NAMALWA (cell line): ENCODE measurements at regions not wholly inside any gene's neighbourhood (a gene's known extent, or its start where the extent isn't known, plus 50 kb on each side); places are given as distances from the start of the nearest gene placed in this dataset.

Experiments used
- DNase-seq: peaks from one replicate; pipeline ENCODE4 v3.0.0-alpha.2; 2015; ENCODE audit warnings: low spot score

DNA sequence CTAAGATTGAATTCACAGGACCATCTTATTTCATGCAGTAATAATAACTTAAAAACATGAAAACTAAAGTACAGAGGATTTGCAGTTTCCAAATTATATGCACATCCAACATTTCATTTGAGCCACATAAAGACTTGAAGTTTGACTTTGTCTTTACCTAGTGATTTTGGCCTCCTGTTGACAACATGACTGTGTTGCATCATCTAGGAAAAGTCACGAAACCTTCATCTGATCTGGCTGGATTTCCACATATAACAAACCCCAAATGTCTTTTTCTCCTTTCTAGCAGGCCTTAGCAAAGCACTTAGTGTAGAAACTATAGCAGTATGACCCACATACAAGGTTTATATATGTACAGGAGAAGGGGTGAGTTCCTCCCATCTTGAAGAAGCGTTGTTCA lies 406.5 kb upstream of the CDH5 start:
- no peak for DNase-seq

- no peak for DNase-seq
These were observed 408.4 kb upstream of the CDH5 start for GRCh38 chr16:65958086-65958485.

DNA sequence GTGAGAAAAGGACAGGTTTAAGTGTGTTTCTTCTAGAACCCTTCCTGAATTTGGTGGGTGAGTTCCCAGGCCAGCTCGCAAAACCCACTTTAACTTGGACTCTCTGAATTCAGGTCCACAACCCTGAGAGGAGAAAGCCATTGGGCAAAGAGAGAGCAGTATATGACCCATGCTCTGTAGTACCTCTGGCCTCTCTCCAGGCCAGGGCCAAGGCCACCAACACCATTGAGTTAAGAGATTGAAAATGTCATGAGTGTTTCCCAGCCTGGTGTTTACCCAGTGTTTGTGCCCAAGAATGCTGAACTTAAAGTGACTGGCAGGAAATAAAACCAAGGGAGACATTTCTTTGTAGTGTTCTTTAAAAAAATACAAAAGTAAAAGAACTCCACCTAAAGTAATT lies 410.4 kb upstream of the CDH5 start:
- no peak for DNase-seq

DNA sequence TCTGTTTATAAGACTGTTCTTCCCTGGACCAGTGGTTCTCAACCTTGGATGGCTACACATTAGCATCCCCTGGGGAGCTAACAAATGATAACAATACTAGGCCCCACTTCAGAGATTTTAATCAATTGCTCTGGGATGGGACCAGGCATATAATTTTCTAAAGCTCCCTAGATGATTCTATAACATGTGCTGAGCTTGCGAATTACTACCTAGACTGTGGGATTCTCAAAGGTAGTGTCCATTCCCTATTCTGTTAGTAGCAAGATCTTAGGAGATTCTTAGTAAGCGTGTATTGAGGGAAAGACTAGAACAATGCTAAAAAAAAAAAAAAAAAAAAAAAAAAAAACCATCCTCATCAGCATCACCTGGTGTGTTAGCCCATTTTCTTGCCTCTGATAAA lies 412.0 kb upstream of the CDH5 start:
- DNase-seq, result no peak

GRCh38 chr16:65950211-65950610 lies 416.3 kb upstream of the CDH5 start:
- no peak for DNase-seq

GRCh38 chr16:65948361-65948760 lies 418.1 kb upstream of the CDH5 start:
- DNase-seq, result no peak

- DNase-seq, result no peak
These were observed 418.5 kb upstream of the CDH5 start for GRCh38 chr16:65947951-65948350.

DNA sequence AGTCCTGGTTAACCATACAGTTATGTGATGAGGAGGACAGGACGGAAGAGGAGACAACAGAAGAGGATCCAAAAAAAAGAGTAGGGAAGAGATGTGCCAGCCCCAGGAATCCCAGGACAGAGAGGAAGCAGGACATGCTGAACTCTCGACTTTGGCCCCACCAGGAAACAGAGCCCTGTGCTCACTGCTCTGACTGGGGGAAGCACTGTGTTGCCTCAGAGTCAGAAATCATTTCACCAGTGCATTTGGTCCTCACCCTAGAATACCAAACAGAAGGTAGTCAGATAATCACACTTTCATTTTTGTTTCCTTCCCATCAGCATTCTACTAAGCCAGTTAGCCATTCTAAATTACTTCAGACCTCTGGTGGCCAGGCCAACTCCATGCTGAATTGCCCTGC lies 421.0 kb upstream of the CDH5 start:
- no peak for DNase-seq

DNA sequence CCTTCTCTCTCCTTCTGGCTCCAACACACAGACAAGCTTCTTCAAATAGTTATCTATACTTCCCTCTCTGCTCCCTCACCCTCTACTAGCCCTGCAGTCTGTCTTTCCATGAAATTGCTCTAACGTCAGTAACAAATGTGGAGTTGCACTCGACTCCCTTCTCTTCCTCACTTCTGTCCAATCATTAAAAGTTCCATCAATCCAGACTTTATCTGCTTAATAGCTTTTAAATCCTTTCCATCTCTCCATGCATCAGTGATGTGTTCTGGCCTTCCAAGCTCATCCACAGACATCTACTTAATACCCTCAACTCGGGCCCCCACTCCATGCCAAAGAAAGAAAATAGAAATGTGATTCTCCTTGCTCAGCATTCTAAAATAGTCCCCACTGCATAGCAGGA lies 422.1 kb upstream of the CDH5 start:
- DNase-seq, result no peak

GRCh38 chr16:65940711-65941110 lies 425.8 kb upstream of the CDH5 start:
- no peak for DNase-seq

- DNase-seq, result no peak
These were observed 428.4 kb upstream of the CDH5 start for GRCh38 chr16:65938083-65938482.

DNA sequence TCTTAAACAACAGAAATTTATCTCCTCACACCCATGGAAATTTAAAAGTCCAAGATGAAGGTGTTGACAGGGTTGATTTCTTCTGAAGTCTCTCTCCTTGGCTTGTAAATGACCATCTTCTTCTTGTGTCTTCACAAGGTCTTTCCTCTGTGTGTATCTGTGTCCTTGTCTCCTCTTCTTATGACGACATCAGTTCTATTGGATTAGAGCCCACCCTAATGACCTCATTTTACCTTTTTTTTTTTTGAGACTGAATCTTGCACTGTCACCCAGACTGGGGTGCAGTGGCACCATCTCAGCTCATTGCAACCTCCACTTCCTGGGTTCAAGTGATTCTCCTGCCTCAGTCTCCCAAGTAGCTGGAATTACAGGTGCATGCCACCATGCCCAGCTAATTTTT lies 429.0 kb upstream of the CDH5 start:
- no peak for DNase-seq

DNA sequence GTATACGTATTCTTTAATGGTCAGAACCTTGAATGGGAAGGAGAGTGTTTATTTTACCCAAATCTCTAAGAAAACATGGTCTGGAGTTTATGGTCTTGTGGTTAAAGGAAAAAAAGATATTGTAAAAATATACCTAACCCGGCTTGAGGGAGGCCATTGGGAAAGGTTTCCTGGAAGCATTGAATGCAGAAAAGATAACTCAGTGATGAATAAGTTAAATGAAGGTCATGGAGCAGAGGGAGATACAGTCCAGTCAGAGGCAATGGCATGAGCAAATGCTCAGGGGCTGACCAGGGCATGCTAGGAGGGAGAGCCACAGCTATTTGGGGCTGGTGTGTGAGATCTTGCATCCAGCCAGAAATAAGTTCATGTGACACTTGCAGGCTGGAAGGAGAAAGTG lies 430.4 kb upstream of the CDH5 start:
- no peak for DNase-seq

GRCh38 chr16:65934443-65934842 lies 432.0 kb upstream of the CDH5 start:
- no peak for DNase-seq

- DNase-seq, result no peak
These were observed 432.8 kb upstream of the CDH5 start for GRCh38 chr16:65933703-65934102.

DNA sequence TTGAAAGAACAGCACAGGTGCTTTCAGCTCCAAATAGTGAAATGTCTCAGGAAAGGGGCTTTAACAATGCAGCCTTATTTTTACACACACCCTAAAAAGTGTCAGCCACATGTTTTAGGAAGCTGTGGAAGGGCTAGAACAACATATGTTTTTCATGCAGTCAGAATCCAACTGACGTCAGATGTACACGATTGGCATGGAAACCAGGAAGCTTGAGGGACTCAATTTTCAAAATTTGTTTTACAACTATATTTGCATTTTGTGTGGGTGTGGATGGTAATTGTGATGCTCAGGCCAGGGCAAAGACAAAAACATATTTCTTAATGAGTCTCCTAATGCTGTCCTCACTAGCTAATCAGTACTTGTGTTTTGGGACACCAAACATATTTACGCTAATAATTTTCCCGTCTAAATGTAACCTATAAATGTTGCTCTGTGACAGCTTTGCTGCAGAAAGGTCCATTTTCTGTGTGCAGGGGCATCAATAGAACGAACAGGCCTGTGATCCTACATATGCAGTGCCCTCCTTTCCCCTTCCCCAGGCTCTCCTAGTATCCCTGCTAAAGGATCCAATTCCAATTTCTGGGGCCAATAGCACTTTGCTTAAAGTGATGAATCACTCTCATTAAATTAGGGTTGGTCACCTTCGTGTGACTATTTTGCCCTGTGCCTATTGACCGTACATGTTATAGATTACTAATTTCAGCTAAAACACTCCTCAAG lies 434.0 kb upstream of the CDH5 start:
- no peak for DNase-seq

GRCh38 chr16:65922923-65923322 lies 443.6 kb upstream of the CDH5 start:
- no peak for DNase-seq

DNA sequence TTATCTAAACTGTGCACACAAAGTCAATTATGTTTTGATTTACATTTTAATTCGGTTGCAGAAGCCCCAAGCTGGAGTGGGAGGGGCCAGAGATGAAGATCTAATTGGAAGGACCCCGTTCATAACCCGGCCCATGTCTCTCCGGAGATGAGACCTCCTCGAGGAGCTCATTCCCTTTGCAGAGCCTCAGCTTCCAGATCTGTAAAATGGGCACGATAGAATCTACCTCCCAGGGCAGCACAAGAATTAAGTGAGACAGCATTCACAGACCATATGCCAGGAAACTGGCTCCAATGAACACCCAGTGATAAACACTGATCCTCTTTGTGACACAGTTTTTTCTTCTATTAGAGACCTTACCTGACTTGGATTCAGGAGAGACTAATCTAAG lies 446.5 kb upstream of the CDH5 start:
- DNase-seq, result no peak

DNA sequence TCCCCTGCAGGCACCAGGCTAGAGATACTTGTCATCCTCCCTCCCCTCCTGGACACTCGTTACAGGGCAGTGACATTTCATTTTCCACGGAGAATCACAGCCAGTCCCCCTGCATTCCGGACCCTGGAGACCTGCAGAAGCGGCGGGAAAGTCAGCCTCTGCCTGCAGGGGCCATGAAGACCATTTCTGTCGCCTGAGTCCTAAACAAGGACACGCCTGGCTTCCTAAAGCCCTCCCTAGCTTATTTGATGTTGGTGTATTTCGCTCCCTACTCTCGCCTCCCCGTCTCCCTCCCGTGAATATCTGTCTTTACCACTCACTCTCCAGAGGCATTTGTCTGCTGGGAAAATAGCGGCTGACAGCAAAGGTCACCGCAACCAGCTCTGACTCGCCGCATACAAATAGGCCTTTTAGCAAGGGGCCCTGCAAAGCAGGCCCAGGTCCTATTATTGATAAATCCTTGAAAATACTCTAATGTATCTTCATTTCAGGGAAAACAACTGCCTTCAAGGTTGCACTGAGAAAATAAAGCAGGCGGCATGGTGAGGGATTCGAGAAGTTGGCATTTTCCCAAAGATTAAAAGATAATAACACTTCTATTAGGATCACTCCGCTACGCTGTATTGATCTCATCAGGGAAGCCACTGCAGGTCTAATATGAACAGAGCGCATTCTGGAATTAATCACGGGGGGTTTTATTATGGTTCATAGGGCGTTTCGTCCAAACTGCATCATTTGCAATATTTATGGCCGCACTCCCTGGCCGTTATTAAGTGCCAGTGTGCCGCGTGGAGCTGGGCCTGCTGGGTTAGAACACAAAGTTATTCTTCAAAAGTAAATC lies 447.1 kb upstream of the CDH5 start:
- DNase-seq, result no peak

- no peak for DNase-seq
These were observed 449.0 kb upstream of the CDH5 start for GRCh38 chr16:65917466-65917865.

DNA sequence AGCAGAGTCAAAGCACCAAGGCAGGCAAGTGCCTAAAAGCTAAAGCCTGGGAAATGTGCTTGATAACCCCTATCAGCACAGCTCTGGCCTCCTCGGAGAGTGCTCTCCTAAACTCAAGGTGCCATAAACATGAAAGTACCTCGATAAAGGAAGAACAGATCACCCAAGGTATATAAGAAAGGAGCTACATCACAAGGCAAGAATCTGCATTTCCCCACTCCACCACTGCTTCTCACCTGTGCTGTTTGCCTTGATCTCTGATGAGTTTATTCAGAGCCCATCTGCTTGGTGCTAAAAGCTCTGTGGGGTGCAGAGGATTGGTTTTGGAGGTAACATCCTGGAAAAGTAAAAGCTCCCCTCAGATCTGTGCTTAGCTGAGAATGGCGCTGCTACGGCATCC lies 449.5 kb upstream of the CDH5 start:
- no peak for DNase-seq

GRCh38 chr16:65910291-65910690 lies 456.2 kb upstream of the CDH5 start:
- no peak for DNase-seq

DNA sequence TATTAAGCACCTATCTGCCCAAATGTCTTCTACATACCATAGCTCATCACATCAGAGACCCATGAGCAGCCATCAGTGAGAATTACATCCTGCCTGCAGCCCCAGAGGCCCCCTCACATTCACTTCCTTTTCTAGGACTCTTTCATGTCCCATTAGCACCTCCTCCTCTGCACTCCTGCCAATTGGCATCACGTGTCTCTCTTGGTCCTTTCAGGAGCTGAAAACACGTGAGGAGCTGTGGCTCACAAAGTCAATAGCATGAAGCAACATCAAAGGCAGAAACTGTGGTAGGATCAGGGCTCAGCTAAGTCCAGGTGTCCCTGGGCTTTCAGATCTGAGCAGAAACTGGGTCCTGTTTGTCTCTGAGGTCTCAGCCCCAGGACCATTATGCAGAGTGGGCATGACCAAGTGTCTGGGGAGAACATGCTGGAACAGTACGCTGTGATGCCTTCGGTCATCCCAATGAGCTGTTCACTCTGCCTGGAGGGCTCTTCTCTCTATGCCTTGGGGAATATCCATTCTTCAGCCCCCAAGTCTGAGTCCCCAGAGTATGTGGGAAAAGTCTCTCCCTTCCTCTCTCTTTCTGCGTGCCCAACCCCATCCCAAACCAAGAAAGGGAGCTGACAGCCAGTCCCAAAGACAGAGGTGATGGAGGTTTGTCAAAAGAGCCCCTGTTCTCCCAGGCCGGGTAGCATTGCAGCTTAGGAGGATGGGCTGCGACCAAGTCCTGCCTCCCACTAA lies 457.0 kb upstream of the CDH5 start:
- DNase-seq, result peak; percentile 13
